ENCODE measurements at regions not wholly inside any gene's neighbourhood (a gene's known extent, or its start where the extent isn't known, plus 50 kb on each side); places are given as distances from the start of the nearest gene placed in this dataset.

DNA sequence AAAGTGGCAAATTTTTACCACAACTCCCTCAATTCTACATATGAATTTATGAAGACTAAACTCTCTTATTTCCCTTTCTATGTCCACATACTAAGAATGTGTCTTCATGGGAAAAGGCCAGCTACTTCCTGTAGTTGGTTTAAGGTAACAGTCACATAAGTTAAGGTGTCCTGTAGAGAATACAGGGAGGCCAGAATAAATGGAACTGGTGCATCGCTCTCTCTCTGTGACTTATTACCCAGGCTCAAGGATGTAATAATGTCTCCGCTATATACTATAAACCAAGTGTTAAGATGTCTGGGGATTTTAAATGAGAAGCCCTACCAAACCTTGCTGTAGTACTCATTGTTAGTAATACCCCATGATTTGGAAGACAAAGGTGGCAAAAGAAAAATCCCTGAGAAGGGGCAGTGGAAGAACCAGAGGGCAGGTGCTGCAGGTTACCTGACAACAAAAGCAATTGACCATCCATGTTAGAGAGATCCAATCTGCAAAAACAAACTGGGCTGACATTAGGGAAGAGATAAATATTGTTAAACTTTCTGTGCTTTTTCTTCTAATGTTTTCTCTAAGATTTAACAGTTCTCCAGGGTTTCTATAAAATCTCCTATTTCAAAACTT is 372.8 kb downstream of the TMX3 start:
- Mint-ChIP-seq H3K27me3 (ENCODE audit: low read depth) (no peaks in the 10 kb centered on the region), H3K4me3 (no peak overlapping the region), H3K27ac (no peak overlapping the region), H3K4me1 (ENCODE audit: low read depth) (no peaks in the 10 kb centered on the region), H3K9me3 (no peaks in the 10 kb centered on the region), H3K36me3 (ENCODE audit: low read depth) (no peaks in the 10 kb centered on the region)
- no peak for DNase-seq
- intact Hi-C loops (cut with micrococcal nuclease), result no loop called here
- CTCF ChIA-PET, result no interaction called here

DNA sequence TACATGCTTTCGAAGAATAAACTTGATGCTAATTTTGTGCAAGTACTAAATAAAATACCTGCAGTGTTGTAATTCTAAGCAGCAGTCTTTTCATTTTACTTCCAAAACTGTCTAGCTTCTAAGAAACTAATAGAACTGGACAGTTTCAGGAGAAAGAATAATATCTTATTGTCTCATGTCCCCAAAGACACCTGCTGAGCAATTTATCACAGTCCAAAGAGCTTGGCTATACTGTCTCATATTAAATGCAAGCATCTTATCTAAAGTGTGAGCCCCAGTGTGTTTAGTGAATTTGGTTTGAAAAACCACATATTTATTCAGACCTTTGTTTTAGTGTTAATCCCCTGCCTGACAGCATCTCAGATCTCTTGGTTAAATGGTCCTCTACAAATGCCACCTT is 374.3 kb downstream of the TMX3 start:
- CTCF ChIA-PET, result interaction anchor here (0.6 kb wide), 1 partner anchor 15 kb away, joined by 4 read pairs; no protein-coding TSS in a partner anchor
- H3K27ac Mint-ChIP-seq, result no peak overlapping the region
- no peak for DNase-seq
- no peaks in the 10 kb centered on the region for H3K36me3 Mint-ChIP-seq (ENCODE audit: low read depth)
- no peaks in the 10 kb centered on the region for H3K27me3 Mint-ChIP-seq (ENCODE audit: low read depth)
- H3K4me3 Mint-ChIP-seq, result no peak overlapping the region
- no peaks in the 10 kb centered on the region for H3K9me3 Mint-ChIP-seq
- no peaks in the 10 kb centered on the region for H3K4me1 Mint-ChIP-seq (ENCODE audit: low read depth)
- intact Hi-C loops (cut with micrococcal nuclease), result no loop called here

DNA sequence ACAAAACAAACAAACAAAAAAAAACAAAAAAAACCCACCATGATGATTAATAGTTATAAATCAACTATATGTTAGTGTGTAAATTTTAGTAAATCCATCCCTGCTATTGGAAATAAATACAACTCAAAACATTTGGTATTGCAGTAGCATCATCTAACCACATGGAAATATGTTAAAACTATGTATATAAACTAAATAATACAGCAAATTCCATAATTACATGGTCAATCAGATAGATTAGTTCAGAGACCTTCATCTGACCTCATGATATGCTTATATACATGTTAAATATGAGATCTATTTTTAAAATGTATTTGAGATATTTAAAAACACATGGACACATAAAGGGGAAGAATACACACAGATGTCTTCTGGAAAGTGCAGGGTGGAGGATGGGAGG is 384.2 kb downstream of the TMX3 start:
- CTCF ChIA-PET, result no interaction called here
- Mint-ChIP-seq H3K27ac (no peak overlapping the region), H3K36me3 (ENCODE audit: low read depth) (no peaks in the 10 kb centered on the region), H3K9me3 (no peaks in the 10 kb centered on the region), H3K4me1 (ENCODE audit: low read depth) (no peaks in the 10 kb centered on the region), H3K4me3 (no peak overlapping the region), H3K27me3 (ENCODE audit: low read depth) (no peaks in the 10 kb centered on the region)
- intact Hi-C loops (cut with micrococcal nuclease), result no loop called here
- DNase-seq, result no peak

DNA sequence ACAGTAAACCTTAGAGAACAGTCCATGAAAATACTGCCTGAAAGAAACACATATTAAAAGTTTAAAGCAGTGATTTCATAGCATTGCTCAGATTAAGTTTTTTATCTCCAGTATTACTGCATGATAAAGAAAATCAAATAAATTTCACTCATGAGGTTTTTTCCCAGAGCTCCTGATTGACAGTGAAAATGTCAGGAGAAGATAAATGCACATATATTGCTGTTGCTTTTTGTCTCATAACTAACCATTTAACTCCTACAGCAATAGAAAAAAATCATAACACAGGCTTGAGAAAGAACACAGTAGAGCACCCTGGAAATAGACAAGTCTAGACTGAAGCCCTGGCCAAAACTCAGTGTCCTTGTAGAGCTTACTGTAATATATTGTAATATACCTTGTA is 391.0 kb downstream of the TMX3 start:
- no peak for DNase-seq
- intact Hi-C loops (cut with micrococcal nuclease), result no loop called here
- H3K27me3 Mint-ChIP-seq (ENCODE audit: low read depth), result peaks cover 5% of the 10 kb centered on the region
- H3K27ac Mint-ChIP-seq, result no peak overlapping the region
- H3K4me3 Mint-ChIP-seq, result no peak overlapping the region
- H3K9me3 Mint-ChIP-seq, result no peaks in the 10 kb centered on the region
- no peaks in the 10 kb centered on the region for H3K4me1 Mint-ChIP-seq (ENCODE audit: low read depth)
- CTCF ChIA-PET, result no interaction called here
- no peaks in the 10 kb centered on the region for H3K36me3 Mint-ChIP-seq (ENCODE audit: low read depth)

DNA sequence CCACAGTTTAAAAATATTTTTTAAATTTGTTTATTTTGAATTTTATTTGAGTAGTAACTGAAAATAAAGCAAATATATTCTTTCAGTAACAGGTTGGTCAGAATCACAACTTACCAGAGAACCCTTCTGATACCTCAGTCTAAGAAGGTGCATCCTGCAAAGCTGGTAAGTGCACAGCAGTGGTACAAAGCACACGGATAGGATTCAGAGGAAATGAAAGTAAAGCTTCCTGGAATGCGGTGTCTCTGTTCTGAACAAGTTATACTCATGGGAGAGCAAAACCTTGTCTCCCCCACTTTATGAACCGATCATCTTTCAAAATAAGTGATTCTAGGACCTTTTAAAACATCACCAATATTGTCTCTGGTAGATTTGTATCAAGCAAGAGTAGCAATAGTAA is 398.3 kb downstream of the TMX3 start:
- no peaks in the 10 kb centered on the region for H3K36me3 Mint-ChIP-seq (ENCODE audit: low read depth)
- H3K9me3 Mint-ChIP-seq, result no peaks in the 10 kb centered on the region
- H3K4me1 Mint-ChIP-seq (ENCODE audit: low read depth), result no peaks in the 10 kb centered on the region
- no peak for DNase-seq
- CTCF ChIA-PET, result no interaction called here
- no peak overlapping the region for H3K27ac Mint-ChIP-seq
- H3K27me3 Mint-ChIP-seq (ENCODE audit: low read depth), result no peaks in the 10 kb centered on the region
- intact Hi-C loops (cut with micrococcal nuclease), result no loop called here
- H3K4me3 Mint-ChIP-seq, result no peak overlapping the region

DNA sequence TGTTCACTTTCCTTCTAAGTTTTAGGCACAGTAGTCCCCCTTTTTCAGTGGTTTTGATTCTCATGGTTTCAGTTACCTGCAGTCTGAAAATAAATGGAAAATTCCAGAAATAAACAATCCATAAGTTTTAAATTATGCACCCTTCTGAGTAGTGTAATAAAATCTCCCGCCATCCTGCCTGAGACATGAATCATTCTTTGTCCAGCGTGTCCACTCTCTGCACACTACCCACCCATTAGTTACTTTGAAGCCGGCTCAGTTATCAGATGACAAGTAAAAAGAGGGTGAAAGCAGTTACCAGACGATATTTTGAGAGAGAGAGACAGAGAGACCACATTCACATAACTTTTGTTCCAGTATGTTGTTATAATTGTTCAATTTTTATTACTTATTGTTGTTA is 400.5 kb downstream of the TMX3 start:
- H3K36me3 Mint-ChIP-seq (ENCODE audit: low read depth), result no peaks in the 10 kb centered on the region
- H3K27ac Mint-ChIP-seq, result no peak overlapping the region
- no peaks in the 10 kb centered on the region for H3K9me3 Mint-ChIP-seq
- H3K27me3 Mint-ChIP-seq (ENCODE audit: low read depth), result no peaks in the 10 kb centered on the region
- no peak overlapping the region for H3K4me3 Mint-ChIP-seq
- no peaks in the 10 kb centered on the region for H3K4me1 Mint-ChIP-seq (ENCODE audit: low read depth)
- no peak for DNase-seq
- CTCF ChIA-PET, result no interaction called here
- intact Hi-C loops (cut with micrococcal nuclease), result no loop called here

DNA sequence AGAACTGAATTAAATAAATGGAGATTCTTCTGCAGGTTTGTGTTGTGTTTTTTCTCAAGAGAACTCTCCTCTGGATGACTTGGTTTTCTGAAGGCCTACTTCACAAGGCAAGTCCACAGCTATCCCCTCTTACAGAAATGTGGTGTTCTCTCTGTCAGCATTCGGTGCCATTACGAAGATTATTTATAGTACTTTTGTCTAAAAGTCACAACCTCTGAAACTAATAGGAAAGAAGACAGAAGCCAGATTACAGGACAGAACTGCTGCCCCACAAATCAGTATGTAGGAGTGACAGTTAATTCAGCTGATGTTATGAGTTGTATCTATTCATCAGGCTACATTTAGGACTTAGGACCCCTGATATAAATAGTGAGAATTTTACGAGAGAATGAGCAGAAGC is 413.5 kb downstream of the TMX3 start:
- H3K4me1 Mint-ChIP-seq (ENCODE audit: low read depth), result no peaks in the 10 kb centered on the region
- no peaks in the 10 kb centered on the region for H3K9me3 Mint-ChIP-seq
- intact Hi-C loops (cut with micrococcal nuclease), result no loop called here
- H3K27ac Mint-ChIP-seq, result no peak overlapping the region
- CTCF ChIA-PET, result no interaction called here
- H3K27me3 Mint-ChIP-seq (ENCODE audit: low read depth), result no peaks in the 10 kb centered on the region
- H3K4me3 Mint-ChIP-seq, result no peak overlapping the region
- no peaks in the 10 kb centered on the region for H3K36me3 Mint-ChIP-seq (ENCODE audit: low read depth)
- no peak for DNase-seq

DNA sequence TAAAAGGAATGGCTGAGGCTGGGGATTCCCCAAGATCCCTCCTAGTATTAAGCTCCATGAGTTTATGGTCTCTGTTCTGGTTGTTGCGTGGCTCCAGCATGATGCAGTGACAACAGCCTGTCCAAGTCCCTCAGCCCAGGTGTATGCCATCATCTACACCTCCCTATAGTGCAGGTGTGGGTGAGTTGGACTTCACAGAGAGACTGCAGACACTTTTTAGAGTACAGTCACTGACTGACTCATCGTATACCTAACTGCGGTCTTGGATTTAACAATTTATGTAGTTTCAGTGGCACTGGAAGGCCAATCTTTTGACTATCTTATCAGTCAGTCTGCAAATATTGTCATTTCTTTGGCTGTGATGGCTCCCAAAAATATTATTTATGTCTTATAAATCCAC is 415.0 kb downstream of the TMX3 start:
- no peak overlapping the region for H3K27ac Mint-ChIP-seq
- no peak overlapping the region for H3K4me3 Mint-ChIP-seq
- no peaks in the 10 kb centered on the region for H3K4me1 Mint-ChIP-seq (ENCODE audit: low read depth)
- no peak for DNase-seq
- H3K36me3 Mint-ChIP-seq (ENCODE audit: low read depth), result no peaks in the 10 kb centered on the region
- H3K27me3 Mint-ChIP-seq (ENCODE audit: low read depth), result no peaks in the 10 kb centered on the region
- CTCF ChIA-PET, result no interaction called here
- H3K9me3 Mint-ChIP-seq, result no peaks in the 10 kb centered on the region
- intact Hi-C loops (cut with micrococcal nuclease), result no loop called here

DNA sequence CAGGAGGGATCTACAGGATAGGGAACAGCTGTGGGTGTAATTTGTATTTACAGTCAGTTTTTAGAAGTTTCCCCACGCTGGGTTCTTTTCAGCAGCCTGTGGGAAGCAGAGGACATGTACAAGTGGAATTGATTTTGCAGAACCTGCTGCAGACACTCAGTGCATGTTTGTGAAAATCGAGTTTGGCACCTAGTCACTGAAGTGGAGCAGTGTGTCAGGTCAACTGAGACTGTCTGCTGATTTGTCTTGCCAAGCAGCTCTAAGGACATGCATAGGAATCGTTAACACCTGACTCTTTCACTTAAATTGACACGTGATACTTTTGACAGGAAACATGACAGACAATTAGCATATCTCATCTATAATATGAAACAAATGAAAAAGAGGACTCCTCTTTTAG is 416.6 kb downstream of the TMX3 start:
- Mint-ChIP-seq H3K4me3 (no peak overlapping the region), H3K27ac (no peak overlapping the region)

DNA sequence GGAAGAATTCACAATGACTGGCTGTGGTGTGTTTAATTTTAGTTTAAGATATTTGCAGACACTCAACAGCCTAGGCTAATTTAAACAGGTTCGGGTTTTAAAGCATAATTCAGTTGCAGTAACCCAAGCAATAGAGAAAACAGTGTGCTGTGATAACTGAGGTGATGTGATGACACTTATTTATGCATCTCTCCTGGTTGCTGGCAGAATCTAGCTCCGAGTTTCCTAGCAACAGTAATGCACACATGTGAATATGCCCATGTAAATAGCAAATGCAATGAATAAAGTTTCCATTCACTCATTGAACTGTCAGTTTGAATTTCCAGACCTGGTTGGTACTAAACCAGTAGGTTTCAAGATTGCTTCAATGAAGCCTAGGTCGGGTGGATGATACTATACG is 426.5 kb downstream of the TMX3 start:
- Mint-ChIP-seq H3K27ac (no peak overlapping the region), H3K27me3 (ENCODE audit: low read depth) (no peaks in the 10 kb centered on the region), H3K36me3 (ENCODE audit: low read depth) (no peaks in the 10 kb centered on the region), H3K9me3 (no peaks in the 10 kb centered on the region), H3K4me1 (ENCODE audit: low read depth) (no peaks in the 10 kb centered on the region), H3K4me3 (no peak overlapping the region)
- CTCF ChIA-PET, result no interaction called here
- no peak for DNase-seq
- intact Hi-C loops (cut with micrococcal nuclease), result no loop called here

More for the DNA sequence above, 416.6 kb downstream of the TMX3 start:
- H3K27me3 Mint-ChIP-seq (ENCODE audit: low read depth), result no peaks in the 10 kb centered on the region
- no peaks in the 10 kb centered on the region for H3K9me3 Mint-ChIP-seq
- no peaks in the 10 kb centered on the region for H3K36me3 Mint-ChIP-seq (ENCODE audit: low read depth)
- DNase-seq, result no peak
- intact Hi-C loops (cut with micrococcal nuclease), result no loop called here
- H3K4me1 Mint-ChIP-seq (ENCODE audit: low read depth), result no peaks in the 10 kb centered on the region
- CTCF ChIA-PET, result interaction anchor here (0.6 kb wide), 2 partner anchors 14 to 884 kb away, joined by 3 read pairs; no protein-coding TSS in a partner anchor

DNA sequence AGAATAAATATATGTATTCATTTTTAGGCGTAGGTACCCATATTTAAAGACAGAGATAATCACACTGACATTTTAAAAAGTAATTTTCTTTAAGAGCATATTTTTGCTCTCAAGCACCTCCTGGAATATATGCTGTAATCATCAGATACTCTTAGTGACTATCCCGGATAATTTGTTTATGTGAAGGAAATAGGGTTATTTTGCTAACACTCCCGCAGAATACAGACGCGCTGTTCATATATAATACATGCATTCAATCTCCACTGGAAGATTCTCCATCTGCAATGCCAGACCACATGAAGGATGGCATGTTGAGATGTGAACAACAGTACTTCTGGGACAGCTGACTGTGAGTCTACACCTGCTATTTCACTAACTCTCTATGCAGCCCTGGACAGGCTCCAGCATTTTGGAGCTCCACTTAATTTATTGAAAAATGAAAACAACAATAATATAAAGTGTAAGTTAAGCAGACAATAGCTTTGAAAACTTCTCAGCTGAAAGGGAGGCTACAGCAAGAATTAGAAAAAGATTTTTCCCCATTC is 430.6 kb downstream of the TMX3 start:
- Mint-ChIP-seq H3K27me3 (ENCODE audit: low read depth) (no peaks in the 10 kb centered on the region), H3K4me3 (no peak overlapping the region), H3K4me1 (ENCODE audit: low read depth) (no peaks in the 10 kb centered on the region), H3K27ac (no peak overlapping the region), H3K9me3 (no peaks in the 10 kb centered on the region), H3K36me3 (ENCODE audit: low read depth) (no peaks in the 10 kb centered on the region)
- intact Hi-C loops (cut with micrococcal nuclease), result no loop called here
- CTCF ChIA-PET, result no interaction called here
- no peak for DNase-seq

DNA sequence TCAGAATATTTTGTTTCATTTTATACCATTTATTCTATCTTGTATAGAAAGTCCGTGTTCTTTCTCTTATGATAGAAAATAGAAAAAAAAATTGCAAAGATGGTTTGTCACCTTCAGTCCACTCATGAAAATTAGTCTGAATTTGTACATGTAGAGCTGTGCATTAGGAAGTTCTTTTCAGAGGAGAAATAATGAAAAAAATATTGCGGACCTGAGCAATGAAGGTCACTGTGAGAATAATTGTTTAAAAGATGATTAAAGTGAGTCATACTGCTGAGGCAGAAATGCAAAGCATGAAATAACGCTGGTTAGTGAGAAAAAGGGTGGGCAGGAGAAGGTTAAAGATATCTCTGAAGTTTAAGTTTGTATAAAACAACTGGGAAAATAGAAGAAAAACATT is 431.1 kb downstream of the TMX3 start:
- DNase-seq, result no peak
- no peak overlapping the region for H3K27ac Mint-ChIP-seq
- H3K9me3 Mint-ChIP-seq, result no peaks in the 10 kb centered on the region
- H3K27me3 Mint-ChIP-seq (ENCODE audit: low read depth), result no peaks in the 10 kb centered on the region
- CTCF ChIA-PET, result no interaction called here
- no peak overlapping the region for H3K4me3 Mint-ChIP-seq
- no peaks in the 10 kb centered on the region for H3K4me1 Mint-ChIP-seq (ENCODE audit: low read depth)
- intact Hi-C loops (cut with micrococcal nuclease), result no loop called here
- no peaks in the 10 kb centered on the region for H3K36me3 Mint-ChIP-seq (ENCODE audit: low read depth)

DNA sequence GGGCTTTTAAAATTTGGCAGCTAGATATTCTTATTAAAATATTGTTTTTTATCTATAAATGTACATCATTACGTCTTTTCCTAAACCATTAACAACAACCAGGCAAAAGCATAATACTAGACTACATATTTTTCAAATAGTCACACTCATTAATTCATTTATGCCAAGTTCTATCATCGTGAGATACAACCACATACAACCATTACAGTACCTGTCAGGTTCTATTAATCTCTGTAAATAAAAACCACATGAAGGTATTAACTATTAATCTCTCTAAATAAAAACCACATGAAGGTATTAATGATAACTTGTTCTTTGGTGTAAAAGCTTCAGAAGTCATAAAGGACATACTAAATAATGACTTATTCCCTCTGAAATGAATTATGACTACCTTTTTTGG is 432.7 kb downstream of the TMX3 start:
- no peaks in the 10 kb centered on the region for H3K27me3 Mint-ChIP-seq (ENCODE audit: low read depth)
- no peaks in the 10 kb centered on the region for H3K36me3 Mint-ChIP-seq (ENCODE audit: low read depth)
- no peaks in the 10 kb centered on the region for H3K9me3 Mint-ChIP-seq
- no peaks in the 10 kb centered on the region for H3K4me1 Mint-ChIP-seq (ENCODE audit: low read depth)
- no peak overlapping the region for H3K27ac Mint-ChIP-seq
- intact Hi-C loops (cut with micrococcal nuclease), result no loop called here
- DNase-seq, result no peak
- no peak overlapping the region for H3K4me3 Mint-ChIP-seq
- CTCF ChIA-PET, result no interaction called here
